Vagina (tissue), 2 donors: ENCODE measurements at regions not wholly inside any gene's neighbourhood (a gene's known extent, or its start where the extent isn't known, plus 50 kb on each side); places are given as distances from the start of the nearest gene placed in this dataset.

ENCODE experiments used
- DNase-seq, 2 donors: peaks; one replicate each; pipeline ENCODE4 v3.0.0-alpha.2; 2017; ENCODE audit errors: extremely low spot score in 2 of 2
- H3K27ac ChIP-seq: fragments of 200-600 bp; sonication (generic); one replicate; pipeline ENCODE4 v1.5.1; 2019
- H3K27me3 ChIP-seq: fragments of 200-600 bp; sonication (generic); one replicate; pipeline ENCODE4 v1.5.1; 2019
- H3K36me3 ChIP-seq, 2 donors: fragments of 200-600 bp; sonication (generic); one replicate each; pipeline ENCODE4 v1.5.1; 2017 to 2019
- H3K4me1 ChIP-seq: fragments of 200-600 bp; sonication (generic); one replicate; pipeline ENCODE4 v1.5.1; 2019
- H3K4me3 ChIP-seq, 2 donors: fragments of 200-600 bp; sonication (generic); 1 replicate in 1 of 2; 2 replicates in 1 of 2; pipeline ENCODE4 v1.5.1; 2016 to 2019
- H3K9me3 ChIP-seq: fragments of 200-600 bp; sonication (generic); one replicate; pipeline ENCODE4 v1.5.1; 2019
- CTCF ChIP-seq, 3 experiments: fragments of 450-650 bp in 2 of 3; fragments of 200-600 bp in 1 of 3; sonication (generic) in 1 of 3; IDR thresholded peaks; one replicate each; pipeline ENCODE4 v1.5.1; 2017 to 2019; ENCODE audit warnings: antibody characterized with exemption in 3 of 3, mild to moderate bottlenecking in 2 of 3, moderate library complexity in 2 of 3
- POLR2A ChIP-seq, 2 donors: fragments of 450-650 bp; IDR thresholded peaks; one replicate each; pipeline ENCODE4 v1.6.1; 2017; ENCODE audit warnings: antibody characterized with exemption in 2 of 2, mild to moderate bottlenecking in 2 of 2, moderate library complexity in 2 of 2
- POLR2AphosphoS5 ChIP-seq, 2 donors: sonication (generic); formaldehyde crosslinking; IDR thresholded peaks; one replicate each; pipeline ENCODE4 v1.9.0; 2017; ENCODE audit warnings: antibody characterized with exemption in 2 of 2, mild to moderate bottlenecking in 2 of 2, low read depth in 1 of 2; ENCODE audit not compliant: insufficient read depth in 1 of 2
- intact Hi-C: fragments of 100-400 bp; cut with DNase I; formaldehyde crosslinking; loops from one replicate; pipeline ENCODE4 v1.15.1; 2023

GRCh38 chr4:105025263-105026017, 121.2 kb upstream of the TET2 start:
- Histone ChIP-seq H3K27me3 (no peaks in the 10 kb centered on the region), H3K4me1 (no peaks in the 10 kb centered on the region), H3K9me3 (no peaks in the 10 kb centered on the region), H3K4me3 (no peak overlapping the region), H3K36me3 (no peaks in the 10 kb centered on the region), H3K27ac (no peak overlapping the region)
- TF ChIP-seq POLR2A (IDR thresholded peaks at IDR 0.05) = no peak
- no peak for TF ChIP-seq CTCF (IDR thresholded peaks at IDR 0.05)
- TF ChIP-seq POLR2AphosphoS5 (IDR thresholded peaks at IDR 0.05; ENCODE audit: insufficient read depth in 1 of 2, low read depth in 1 of 2) = no peak
- intact Hi-C loops = loop anchor here (5.0 kb wide), 1 partner anchor 1312 kb away; no protein-coding TSS in a partner anchor
- no peak for DNase-seq

GRCh38 chr4:105036991-105037390, 109.7 kb upstream of the TET2 start:
- no peak for DNase-seq
- H3K4me1 ChIP-seq = no peaks in the 10 kb centered on the region
- intact Hi-C loops = no loop called here
- no peaks in the 10 kb centered on the region for H3K36me3 ChIP-seq
- TF ChIP-seq POLR2AphosphoS5 (IDR thresholded peaks at IDR 0.05; ENCODE audit: insufficient read depth in 1 of 2, low read depth in 1 of 2) (no peak), CTCF (IDR thresholded peaks at IDR 0.05) (no peak), POLR2A (IDR thresholded peaks at IDR 0.05) (no peak)
- H3K27me3 ChIP-seq = no peaks in the 10 kb centered on the region
- no peak overlapping the region for H3K27ac ChIP-seq
- no peaks in the 10 kb centered on the region for H3K9me3 ChIP-seq
- no peak overlapping the region for H3K4me3 ChIP-seq

GRCh38 chr4:105042451-105042850, 104.2 kb upstream of the TET2 start:
- DNase-seq = no peak
- no peaks in the 10 kb centered on the region for H3K4me1 ChIP-seq
- H3K9me3 ChIP-seq = no peaks in the 10 kb centered on the region
- no peaks in the 10 kb centered on the region for H3K27me3 ChIP-seq
- H3K4me3 ChIP-seq = no peak overlapping the region
- no peak for TF ChIP-seq POLR2A (IDR thresholded peaks at IDR 0.05)
- TF ChIP-seq POLR2AphosphoS5 (IDR thresholded peaks at IDR 0.05; ENCODE audit: insufficient read depth in 1 of 2, low read depth in 1 of 2) = no peak
- no peak for TF ChIP-seq CTCF (IDR thresholded peaks at IDR 0.05)
- H3K36me3 ChIP-seq = no peaks in the 10 kb centered on the region
- intact Hi-C loops = no loop called here
- no peak overlapping the region for H3K27ac ChIP-seq

GRCh38 chr4:105050896-105051295, 95.8 kb upstream of the TET2 start:
- intact Hi-C loops = no loop called here
- Histone ChIP-seq H3K9me3 (no peaks in the 10 kb centered on the region), H3K27ac (no peak overlapping the region), H3K4me1 (no peaks in the 10 kb centered on the region), H3K4me3 (no peak overlapping the region), H3K36me3 (no peaks in the 10 kb centered on the region), H3K27me3 (no peaks in the 10 kb centered on the region)
- no peak for DNase-seq
- TF ChIP-seq POLR2A (IDR thresholded peaks at IDR 0.05) (no peak), POLR2AphosphoS5 (IDR thresholded peaks at IDR 0.05; ENCODE audit: insufficient read depth in 1 of 2, low read depth in 1 of 2) (no peak)

- Histone ChIP-seq H3K4me1 (no peaks in the 10 kb centered on the region), H3K4me3 (no peak overlapping the region), H3K27me3 (no peaks in the 10 kb centered on the region), H3K9me3 (no peaks in the 10 kb centered on the region), H3K36me3 (no peaks in the 10 kb centered on the region), H3K27ac (no peak overlapping the region)
- intact Hi-C loops = no loop called here
- no peak for DNase-seq
- TF ChIP-seq POLR2AphosphoS5 (IDR thresholded peaks at IDR 0.05; ENCODE audit: insufficient read depth in 1 of 2, low read depth in 1 of 2) (no peak), CTCF (IDR thresholded peaks at IDR 0.05) (no peak), POLR2A (IDR thresholded peaks at IDR 0.05) (no peak)
These were observed 89.1 kb upstream of the TET2 start for GRCh38 chr4:105057370-105058105.
